ENCODE measurements at regions not wholly inside any gene's neighbourhood (a gene's known extent, or its start where the extent isn't known, plus 50 kb on each side); places are given as distances from the start of the nearest gene placed in this dataset.

DNA sequence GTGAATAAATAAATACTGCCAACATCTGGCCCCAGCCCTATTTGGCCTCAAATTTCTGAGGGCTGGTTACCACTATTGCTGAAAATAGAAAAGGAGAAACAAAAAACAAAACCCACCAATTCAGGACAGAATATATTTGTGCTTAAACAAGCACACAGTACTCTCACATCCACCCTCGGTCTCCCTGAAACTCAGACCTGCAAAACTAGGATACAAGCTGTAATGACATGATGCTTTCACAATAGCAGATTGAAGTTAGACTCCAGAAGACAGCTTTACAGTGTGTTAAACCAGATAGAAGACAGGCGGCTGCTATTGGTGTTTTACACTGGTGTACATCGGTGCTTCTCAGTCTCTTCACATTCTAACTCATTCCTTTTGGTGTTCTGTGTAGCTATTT, 214.9 kb upstream of the DMRT1 start:
- TF ChIP-seq, protein P1, sequence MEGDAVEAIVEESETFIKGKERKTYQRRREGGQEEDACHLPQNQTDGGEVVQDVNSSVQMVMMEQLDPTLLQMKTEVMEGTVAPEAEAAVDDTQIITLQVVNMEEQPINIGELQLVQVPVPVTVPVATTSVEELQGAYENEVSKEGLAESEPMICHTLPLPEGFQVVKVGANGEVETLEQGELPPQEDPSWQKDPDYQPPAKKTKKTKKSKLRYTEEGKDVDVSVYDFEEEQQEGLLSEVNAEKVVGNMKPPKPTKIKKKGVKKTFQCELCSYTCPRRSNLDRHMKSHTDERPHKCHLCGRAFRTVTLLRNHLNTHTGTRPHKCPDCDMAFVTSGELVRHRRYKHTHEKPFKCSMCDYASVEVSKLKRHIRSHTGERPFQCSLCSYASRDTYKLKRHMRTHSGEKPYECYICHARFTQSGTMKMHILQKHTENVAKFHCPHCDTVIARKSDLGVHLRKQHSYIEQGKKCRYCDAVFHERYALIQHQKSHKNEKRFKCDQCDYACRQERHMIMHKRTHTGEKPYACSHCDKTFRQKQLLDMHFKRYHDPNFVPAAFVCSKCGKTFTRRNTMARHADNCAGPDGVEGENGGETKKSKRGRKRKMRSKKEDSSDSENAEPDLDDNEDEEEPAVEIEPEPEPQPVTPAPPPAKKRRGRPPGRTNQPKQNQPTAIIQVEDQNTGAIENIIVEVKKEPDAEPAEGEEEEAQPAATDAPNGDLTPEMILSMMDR (IDR thresholded peaks at IDR 0.05) = no peak
- TF ChIP-seq POLR2A (IDR thresholded peaks at IDR 0.05) = no peak

Measured in heart left ventricle (tissue), 13 donors.